ENCODE measurements at regions not wholly inside any gene's neighbourhood (a gene's known extent, or its start where the extent isn't known, plus 50 kb on each side); places are given as distances from the start of the nearest gene placed in this dataset.

GRCh38 chr12:98329589-98329988 lies 185.8 kb upstream of the TMPO start:
- Mint-ChIP-seq H3K9me3 (no peaks in the 10 kb centered on the region), H3K36me3 (ENCODE audit: low read depth) (no peaks in the 10 kb centered on the region), H3K4me3 (no peak overlapping the region), H3K27ac (no peak overlapping the region), H3K27me3 (ENCODE audit: low read depth) (peaks cover 11% of the 10 kb centered on the region), H3K4me1 (ENCODE audit: low read depth) (no peaks in the 10 kb centered on the region)

DNA sequence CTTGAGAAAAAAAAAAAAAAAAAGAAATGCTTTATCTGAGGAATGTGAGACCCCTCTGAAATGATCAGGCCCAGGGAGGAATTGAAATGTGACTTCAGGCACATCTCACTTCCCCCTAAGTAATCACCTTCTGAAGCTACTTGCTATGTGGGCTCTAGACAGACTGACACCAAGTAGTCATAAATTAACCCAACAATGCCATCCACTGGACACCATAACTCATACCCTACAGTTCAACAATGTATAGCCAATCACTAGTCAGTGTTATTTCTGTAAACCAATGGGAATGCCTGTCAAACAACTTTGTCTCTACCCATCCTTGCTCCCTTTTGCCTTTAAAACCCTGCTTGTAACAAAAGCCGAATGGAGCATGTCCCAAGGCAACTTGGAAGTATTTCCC lies 182.7 kb upstream of the TMPO start:
- no peaks in the 10 kb centered on the region for H3K36me3 Mint-ChIP-seq (ENCODE audit: low read depth)
- H3K4me3 Mint-ChIP-seq: no peak overlapping the region
- H3K4me1 Mint-ChIP-seq (ENCODE audit: low read depth): no peaks in the 10 kb centered on the region
- H3K27me3 Mint-ChIP-seq (ENCODE audit: low read depth): peaks cover 22% of the 10 kb centered on the region
- no peaks in the 10 kb centered on the region for H3K9me3 Mint-ChIP-seq
- no peak overlapping the region for H3K27ac Mint-ChIP-seq

GRCh38 chr12:98334768-98335167 lies 180.6 kb upstream of the TMPO start:
- H3K27ac Mint-ChIP-seq: no peak overlapping the region
- no peaks in the 10 kb centered on the region for H3K36me3 Mint-ChIP-seq (ENCODE audit: low read depth)
- H3K27me3 Mint-ChIP-seq (ENCODE audit: low read depth): peaks cover 17% of the 10 kb centered on the region
- H3K4me1 Mint-ChIP-seq (ENCODE audit: low read depth): no peaks in the 10 kb centered on the region
- no peaks in the 10 kb centered on the region for H3K9me3 Mint-ChIP-seq
- no peak overlapping the region for H3K4me3 Mint-ChIP-seq

DNA sequence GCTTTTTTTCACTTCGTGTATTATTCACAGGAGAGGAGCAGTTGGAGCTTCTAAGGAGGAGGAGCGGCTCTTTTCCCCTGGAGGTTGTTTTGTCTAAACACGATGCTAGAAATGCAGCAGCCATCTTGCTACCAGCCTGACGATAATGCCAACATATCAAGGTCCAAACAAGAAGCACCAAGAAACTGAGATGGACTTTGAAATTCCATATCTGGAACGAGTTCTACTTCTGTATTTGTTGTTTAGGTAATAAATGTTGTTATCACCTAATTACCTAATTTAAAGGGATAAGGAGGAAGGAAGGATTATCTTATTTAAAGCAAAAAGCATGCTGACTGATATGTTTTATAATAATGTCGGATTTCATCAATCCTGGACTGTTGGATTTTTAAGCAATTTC lies 174.4 kb upstream of the TMPO start:
- no peak overlapping the region for H3K4me3 Mint-ChIP-seq
- no peaks in the 10 kb centered on the region for H3K4me1 Mint-ChIP-seq (ENCODE audit: low read depth)
- H3K27ac Mint-ChIP-seq: no peak overlapping the region
- no peaks in the 10 kb centered on the region for H3K36me3 Mint-ChIP-seq (ENCODE audit: low read depth)
- peaks cover 16% of the 10 kb centered on the region for H3K27me3 Mint-ChIP-seq (ENCODE audit: low read depth)
- no peaks in the 10 kb centered on the region for H3K9me3 Mint-ChIP-seq

DNA sequence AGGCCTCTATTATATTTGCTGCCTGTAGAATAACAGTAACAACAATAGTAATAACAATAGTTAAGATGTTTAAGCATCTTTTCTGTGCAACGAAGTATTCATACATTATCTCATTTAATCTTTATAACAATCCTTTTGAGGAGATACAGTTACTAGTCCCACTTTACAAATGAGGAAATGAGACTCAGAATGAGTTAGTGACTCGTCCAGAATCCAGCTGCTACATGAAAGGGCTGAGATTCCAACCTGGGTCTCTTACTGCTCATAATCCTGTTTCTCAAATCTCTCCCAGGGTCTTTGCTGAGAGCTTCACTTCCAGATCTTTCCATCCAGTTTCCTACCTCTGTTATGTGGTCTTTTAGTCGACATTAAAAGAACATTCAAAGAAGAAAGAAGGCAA lies 173.7 kb upstream of the TMPO start:
- Mint-ChIP-seq H3K27me3 (ENCODE audit: low read depth) (peaks cover 14% of the 10 kb centered on the region), H3K4me3 (no peak overlapping the region), H3K36me3 (ENCODE audit: low read depth) (no peaks in the 10 kb centered on the region), H3K27ac (no peak overlapping the region), H3K9me3 (no peaks in the 10 kb centered on the region), H3K4me1 (ENCODE audit: low read depth) (no peaks in the 10 kb centered on the region)

DNA sequence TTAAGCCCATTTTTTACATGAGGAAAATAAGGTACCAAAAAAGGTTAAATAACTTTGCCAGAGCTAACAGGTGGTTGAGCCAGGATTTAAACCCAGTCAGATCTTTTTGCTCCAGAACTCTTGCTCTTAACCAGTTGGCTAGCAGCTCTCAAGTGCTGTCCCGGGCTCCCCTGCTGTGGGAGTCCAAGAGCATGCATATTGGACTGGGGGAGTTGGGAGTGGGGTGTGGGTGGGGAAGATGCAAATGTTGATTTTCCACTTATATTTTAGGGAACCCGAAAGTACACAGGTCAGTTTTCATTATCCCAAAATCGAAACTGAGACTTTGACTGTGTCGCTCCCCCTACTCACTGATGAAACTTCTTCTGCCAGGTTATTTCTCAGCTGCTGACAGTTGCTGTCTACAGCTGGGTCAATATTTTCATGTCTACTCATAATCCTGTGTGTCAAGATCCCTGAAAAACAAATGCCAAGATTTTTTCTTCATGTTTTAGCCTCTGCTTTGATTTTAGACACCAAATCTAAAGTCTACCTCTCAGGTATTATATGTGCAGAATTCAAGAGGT lies 172.3 kb upstream of the TMPO start:
- Mint-ChIP-seq H3K36me3 (ENCODE audit: low read depth) (no peaks in the 10 kb centered on the region), H3K4me3 (no peak overlapping the region), H3K27me3 (ENCODE audit: low read depth) (peaks cover 10% of the 10 kb centered on the region), H3K4me1 (ENCODE audit: low read depth) (no peaks in the 10 kb centered on the region), H3K27ac (no peak overlapping the region), H3K9me3 (no peaks in the 10 kb centered on the region)

- no peaks in the 10 kb centered on the region for H3K4me1 Mint-ChIP-seq (ENCODE audit: low read depth)
- no peak overlapping the region for H3K4me3 Mint-ChIP-seq
- H3K27ac Mint-ChIP-seq: no peak overlapping the region
- H3K36me3 Mint-ChIP-seq (ENCODE audit: low read depth): no peaks in the 10 kb centered on the region
- H3K27me3 Mint-ChIP-seq (ENCODE audit: low read depth): peaks cover 10% of the 10 kb centered on the region
- no peaks in the 10 kb centered on the region for H3K9me3 Mint-ChIP-seq
These were observed 171.1 kb upstream of the TMPO start for GRCh38 chr12:98344046-98344930.

- no peak overlapping the region for H3K4me3 Mint-ChIP-seq
These were observed 170.0 kb upstream of the TMPO start for GRCh38 chr12:98345308-98345876.

DNA sequence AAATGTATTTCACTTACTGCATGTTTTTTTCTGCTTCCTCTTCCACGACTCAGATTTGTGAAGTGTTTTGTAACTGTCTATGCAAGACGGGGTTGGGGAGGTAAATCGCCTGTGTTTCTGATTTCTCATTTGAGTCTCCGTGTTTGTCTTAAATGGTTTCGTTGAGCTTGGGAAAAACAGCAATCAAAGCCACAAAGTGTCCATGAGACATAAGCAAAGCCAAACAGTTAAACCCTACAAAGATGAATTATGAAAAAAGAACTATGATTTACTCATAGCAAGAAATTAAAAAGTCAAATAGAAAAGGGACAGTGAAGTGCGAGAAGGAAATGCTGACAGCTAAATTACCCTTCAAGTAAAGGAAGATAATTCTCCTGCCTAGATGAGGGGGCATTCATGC lies 164.3 kb upstream of the TMPO start:
- H3K36me3 Mint-ChIP-seq (ENCODE audit: low read depth): no peaks in the 10 kb centered on the region
- no peak overlapping the region for H3K27ac Mint-ChIP-seq
- H3K4me1 Mint-ChIP-seq (ENCODE audit: low read depth): no peaks in the 10 kb centered on the region
- peaks cover 7% of the 10 kb centered on the region for H3K27me3 Mint-ChIP-seq (ENCODE audit: low read depth)
- H3K9me3 Mint-ChIP-seq: no peaks in the 10 kb centered on the region
- H3K4me3 Mint-ChIP-seq: no peak overlapping the region

More at GRCh38 chr12:98345308-98345876, 170.0 kb upstream of the TMPO start:
- Mint-ChIP-seq H3K4me1 (ENCODE audit: low read depth) (no peaks in the 10 kb centered on the region), H3K9me3 (no peaks in the 10 kb centered on the region), H3K27me3 (ENCODE audit: low read depth) (peaks cover 10% of the 10 kb centered on the region), H3K27ac (no peak overlapping the region), H3K36me3 (ENCODE audit: low read depth) (no peaks in the 10 kb centered on the region)

DNA sequence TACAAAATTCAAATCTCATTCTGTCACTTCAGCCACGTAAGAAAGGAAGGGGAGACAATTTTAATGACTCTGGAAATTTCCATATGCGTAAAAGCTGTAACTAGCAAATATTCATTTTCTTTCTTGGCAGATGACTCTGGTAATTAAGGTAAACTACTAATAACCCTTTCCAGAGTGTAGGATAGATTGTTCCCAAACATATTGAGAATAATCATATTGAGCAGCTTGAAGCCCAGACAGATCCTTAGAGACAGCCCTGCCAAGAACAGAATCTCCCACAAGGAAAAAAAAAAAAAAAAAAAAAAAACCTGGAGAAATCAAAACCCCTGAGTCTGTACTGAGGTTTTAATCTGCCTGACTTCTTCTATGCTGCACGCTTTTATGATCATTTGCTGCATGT lies 163.6 kb upstream of the TMPO start:
- Mint-ChIP-seq H3K9me3 (no peaks in the 10 kb centered on the region), H3K27ac (no peak overlapping the region), H3K36me3 (ENCODE audit: low read depth) (no peaks in the 10 kb centered on the region), H3K4me1 (ENCODE audit: low read depth) (no peaks in the 10 kb centered on the region), H3K27me3 (ENCODE audit: low read depth) (peaks cover 7% of the 10 kb centered on the region), H3K4me3 (no peak overlapping the region)

GRCh38 chr12:98352218-98352811 lies 163.1 kb upstream of the TMPO start:
- Mint-ChIP-seq H3K4me3 (no peak overlapping the region), H3K27me3 (ENCODE audit: low read depth) (peaks cover 7% of the 10 kb centered on the region), H3K4me1 (ENCODE audit: low read depth) (no peaks in the 10 kb centered on the region), H3K9me3 (no peaks in the 10 kb centered on the region), H3K27ac (no peak overlapping the region), H3K36me3 (ENCODE audit: low read depth) (no peaks in the 10 kb centered on the region)

GRCh38 chr12:98352835-98353234 lies 162.6 kb upstream of the TMPO start:
- Mint-ChIP-seq H3K4me1 (ENCODE audit: low read depth) (no peaks in the 10 kb centered on the region), H3K27ac (no peak overlapping the region), H3K27me3 (ENCODE audit: low read depth) (peaks cover 7% of the 10 kb centered on the region), H3K4me3 (no peak overlapping the region), H3K36me3 (ENCODE audit: low read depth) (no peaks in the 10 kb centered on the region), H3K9me3 (no peaks in the 10 kb centered on the region)

- Mint-ChIP-seq H3K4me1 (ENCODE audit: low read depth) (no peaks in the 10 kb centered on the region), H3K4me3 (no peak overlapping the region), H3K36me3 (ENCODE audit: low read depth) (no peaks in the 10 kb centered on the region), H3K27me3 (ENCODE audit: low read depth) (peaks cover 21% of the 10 kb centered on the region), H3K27ac (no peak overlapping the region), H3K9me3 (no peaks in the 10 kb centered on the region)
These were observed 160.8 kb upstream of the TMPO start for GRCh38 chr12:98354520-98355035.

GRCh38 chr12:98355322-98355721 lies 160.1 kb upstream of the TMPO start:
- no peaks in the 10 kb centered on the region for H3K4me1 Mint-ChIP-seq (ENCODE audit: low read depth)
- H3K9me3 Mint-ChIP-seq: no peaks in the 10 kb centered on the region
- no peak overlapping the region for H3K27ac Mint-ChIP-seq
- H3K36me3 Mint-ChIP-seq (ENCODE audit: low read depth): no peaks in the 10 kb centered on the region
- H3K27me3 Mint-ChIP-seq (ENCODE audit: low read depth): peaks cover 21% of the 10 kb centered on the region
- H3K4me3 Mint-ChIP-seq: no peak overlapping the region

- H3K36me3 Mint-ChIP-seq (ENCODE audit: low read depth): no peaks in the 10 kb centered on the region
- no peak overlapping the region for H3K4me3 Mint-ChIP-seq
- H3K27ac Mint-ChIP-seq: no peak overlapping the region
- no peaks in the 10 kb centered on the region for H3K4me1 Mint-ChIP-seq (ENCODE audit: low read depth)
- no peaks in the 10 kb centered on the region for H3K9me3 Mint-ChIP-seq
- peaks cover 21% of the 10 kb centered on the region for H3K27me3 Mint-ChIP-seq (ENCODE audit: low read depth)
These were observed 159.5 kb upstream of the TMPO start for GRCh38 chr12:98355933-98356332.
